SK-N-SH (cell line): ENCODE measurements at regions not wholly inside any gene's neighbourhood (a gene's known extent, or its start where the extent isn't known, plus 50 kb on each side); places are given as distances from the start of the nearest gene placed in this dataset.

Experiments used
- CTCF ChIA-PET: fragments of 300-600, 350-600 bp; formaldehyde crosslinking; extraction: SDS; loops from one replicate; lab custom pipeline; 2021; lab: Yijun Ruan, JAX
- POLR2A ChIA-PET: fragments of 350-600 bp; sonication (Branson Sonifier 250); formaldehyde crosslinking; extraction: SDS; loops from one replicate; lab custom pipeline; 2020; ENCODE audit warnings: antibody characterized with exemption, inconsistent platforms; lab: Yijun Ruan, JAX
- DNase-seq: peaks from one replicate; pipeline ENCODE4 v3.0.0; 2012
- H2AFZ ChIP-seq: fragments of 200-600 bp; sonication (generic); 2 replicates; pipeline ENCODE4 v1.8.1; 2016; ENCODE audit warnings: antibody characterized with exemption, mild to moderate bottlenecking, low read depth
- H3F3A ChIP-seq: fragments of 200-600 bp; sonication (generic); replicated peaks from 2 replicates; pipeline ENCODE3; 2016; ENCODE audit warnings: antibody characterized with exemption, mild to moderate bottlenecking; ENCODE audit not compliant: insufficient read depth
- H3K27ac ChIP-seq, 2 experiments: fragments of 200-500 bp in 1 of 2; fragments of 200-600 bp in 1 of 2; sonication (Bioruptor generic) in 1 of 2; sonication (generic), shearing (Covaris generic) in 1 of 2; 2 replicates each; pipeline versions ENCODE4 v1.5.1 to v1.6.1; 2014 to 2016; ENCODE audit warnings: low read depth in 2 of 2, inconsistent platforms in 1 of 2, low read length in 1 of 2, mild to moderate bottlenecking in 1 of 2, mixed read lengths in 1 of 2
- H3K27me3 ChIP-seq: fragments of 200-600 bp; sonication (generic), shearing (Covaris generic); 2 replicates; pipeline ENCODE4 v1.6.1; 2016; ENCODE audit warnings: mixed run types; ENCODE audit not compliant: insufficient read depth
- H3K36me3 ChIP-seq, 2 experiments: fragments of 200-500 bp in 1 of 2; fragments of 200-600 bp in 1 of 2; sonication (Bioruptor generic) in 1 of 2; sonication (generic) in 1 of 2; replicated peaks in 1 of 2; 2 replicates each; pipeline versions ENCODE3 to v1.5.1; 2014 to 2016; ENCODE audit warnings: low read length in 1 of 2, mild to moderate bottlenecking in 1 of 2; ENCODE audit not compliant: insufficient read depth in 2 of 2, control insufficient read depth in 1 of 2
- H3K4me1 ChIP-seq, 2 experiments: fragments of 200-500 bp in 1 of 2; fragments of 200-600 bp in 1 of 2; sonication (Bioruptor generic) in 1 of 2; sonication (generic), shearing (Covaris generic) in 1 of 2; 2 replicates each; pipeline versions ENCODE4 v1.5.1 to v1.6.1; 2014 to 2016; ENCODE audit warnings: low read depth in 1 of 2, low read length in 1 of 2, mixed run types in 1 of 2; ENCODE audit not compliant: insufficient read depth in 2 of 2, control insufficient read depth in 1 of 2
- H3K4me2 ChIP-seq: fragments of 200-600 bp; sonication (generic), shearing (Covaris generic); 2 replicates; pipeline ENCODE4 v1.6.1; 2017; ENCODE audit warnings: mixed run types
- H3K4me3 ChIP-seq, 2 experiments: fragments of 200-500 bp in 1 of 2; fragments of 200-600 bp in 1 of 2; sonication (Bioruptor generic) in 1 of 2; sonication (generic), shearing (Covaris generic) in 1 of 2; 2 replicates each; pipeline versions ENCODE4 v1.5.1 to v1.8.1; 2014 to 2016; ENCODE audit warnings: low read depth in 2 of 2, inconsistent platforms in 1 of 2, low read length in 1 of 2, mild to moderate bottlenecking in 1 of 2, mixed read lengths in 1 of 2, moderate library complexity in 1 of 2
- H3K79me2 ChIP-seq: fragments of 200-600 bp; sonication (generic); 2 replicates; pipeline ENCODE4 v1.8.1; 2017; ENCODE audit warnings: mild to moderate bottlenecking; ENCODE audit not compliant: insufficient read depth
- H3K9ac ChIP-seq: fragments of 200-600 bp; sonication (generic); 2 replicates; pipeline ENCODE4 v1.6.1; 2017; ENCODE audit warnings: mixed run types
- H3K9me2 ChIP-seq: fragments of 200-600 bp; sonication (generic); 2 replicates; pipeline ENCODE4 v1.6.1; 2017; ENCODE audit warnings: mixed run types
- H3K9me3 ChIP-seq: fragments of 200-600 bp; sonication (generic); 2 replicates; pipeline ENCODE4 v1.6.1; 2017; ENCODE audit warnings: mixed run types, mild to moderate bottlenecking, moderate library complexity
- H4K20me1 ChIP-seq: fragments of 200-600 bp; sonication (generic); 2 replicates; pipeline ENCODE4 v1.6.1; 2017; ENCODE audit warnings: mild to moderate bottlenecking, mixed run types; ENCODE audit not compliant: insufficient read depth
- CHD2 ChIP-seq: fragments of 150-350 bp; IDR thresholded peaks from 2 replicates; pipeline ENCODE4 v1.6.1; 2018; ENCODE audit warnings: low read length; ENCODE audit not compliant: partially characterized antibody
- ELF1 ChIP-seq: IDR thresholded peaks from 2 replicates; pipeline ENCODE4 v1.4.0; 2012
- FOXJ3 ChIP-seq: sonication (generic); formaldehyde crosslinking; IDR thresholded peaks from 2 replicates; pipeline ENCODE4 v1.5.1; 2020; ENCODE audit warnings: mild to moderate bottlenecking, missing genetic modification reagents
- GATA2 ChIP-seq: sonication (generic); formaldehyde crosslinking; IDR thresholded peaks from 2 replicates; pipeline ENCODE4 v1.5.0; 2020; ENCODE audit warnings: mild to moderate bottlenecking, missing genetic modification reagents
- IRF3 ChIP-seq: fragments of 150-350 bp; IDR thresholded peaks from 2 replicates; pipeline ENCODE4 v1.6.1; 2016; ENCODE audit warnings: mild to moderate bottlenecking, low read depth, low read length
- JUND ChIP-seq: IDR thresholded peaks from 2 replicates; pipeline ENCODE4 v1.4.0; 2012
- MEF2A ChIP-seq: IDR thresholded peaks from 2 replicates; pipeline ENCODE4 v1.4.0; 2012; ENCODE audit warnings: low read depth, borderline replicate concordance
- NRF1 ChIP-seq: IDR thresholded peaks from 2 replicates; pipeline ENCODE4 v1.6.1; 2012; ENCODE audit warnings: low read depth, mild to moderate bottlenecking, low read length
- POLR2AphosphoS5 ChIP-seq: IDR thresholded peaks from 2 replicates; pipeline ENCODE4 v1.6.1; 2012; ENCODE audit warnings: low read depth, low read length
- RCOR1 ChIP-seq: fragments of 150-350 bp; IDR thresholded peaks from 2 replicates; pipeline ENCODE4 v1.6.1; 2017; ENCODE audit warnings: antibody characterized with exemption, low read length
- SIN3A ChIP-seq: IDR thresholded peaks from 2 replicates; pipeline ENCODE4 v1.6.1; 2012; ENCODE audit warnings: low read depth, mild to moderate bottlenecking, low read length, moderate library complexity, borderline replicate concordance
- SMC3 ChIP-seq: IDR thresholded peaks from 2 replicates; pipeline ENCODE4 v1.6.1; 2012; ENCODE audit warnings: low read depth, low read length, improper control_type of control experiment
- TEAD4 ChIP-seq: IDR thresholded peaks from 2 replicates; pipeline ENCODE4 v1.4.0; 2012; ENCODE audit warnings: mild to moderate bottlenecking, borderline replicate concordance; ENCODE audit not compliant: insufficient read depth
- YY1 ChIP-seq: IDR thresholded peaks from 2 replicates; pipeline ENCODE4 v1.4.0; 2012; ENCODE audit warnings: low read depth, mild to moderate bottlenecking
- WGBS: methylation state at CpG from one replicate; pipeline ENCODE4 v1.1.6; 2017; ENCODE audit warnings: low lambda C conversion rate; 5-methylcytosine and 5-hydroxymethylcytosine counted together
- TF ChIP-seq, protein P1 (sequence below): IDR thresholded peaks from 2 replicates; pipeline ENCODE4 v1.4.0; 2012; ENCODE audit warnings: low read depth
- TF ChIP-seq, protein P2 (sequence below): fragments of 150-350 bp; IDR thresholded peaks from 2 replicates; pipeline ENCODE4 v1.6.1; 2017; ENCODE audit warnings: antibody characterized with exemption, low read length, low read depth, borderline replicate concordance

- TF ChIP-seq RCOR1 (no peak), IRF3 (no peak), SMC3 (no peak), JUND (no peak), FOXJ3 (CRISPR knock-in tag) (no peak), SIN3A (no peak), CHD2 (no peak), POLR2AphosphoS5 (no peak), NRF1 (no peak), GATA2 (CRISPR knock-in tag) (no peak), ELF1 (no peak), YY1 (no peak), MEF2A (no peak)
- TF ChIP-seq, protein P1, sequence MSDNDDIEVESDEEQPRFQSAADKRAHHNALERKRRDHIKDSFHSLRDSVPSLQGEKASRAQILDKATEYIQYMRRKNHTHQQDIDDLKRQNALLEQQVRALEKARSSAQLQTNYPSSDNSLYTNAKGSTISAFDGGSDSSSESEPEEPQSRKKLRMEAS: no peak
- TF ChIP-seq, protein P2, sequence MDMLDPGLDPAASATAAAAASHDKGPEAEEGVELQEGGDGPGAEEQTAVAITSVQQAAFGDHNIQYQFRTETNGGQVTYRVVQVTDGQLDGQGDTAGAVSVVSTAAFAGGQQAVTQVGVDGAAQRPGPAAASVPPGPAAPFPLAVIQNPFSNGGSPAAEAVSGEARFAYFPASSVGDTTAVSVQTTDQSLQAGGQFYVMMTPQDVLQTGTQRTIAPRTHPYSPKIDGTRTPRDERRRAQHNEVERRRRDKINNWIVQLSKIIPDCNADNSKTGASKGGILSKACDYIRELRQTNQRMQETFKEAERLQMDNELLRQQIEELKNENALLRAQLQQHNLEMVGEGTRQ: no peak
- H4K20me1 ChIP-seq: no peaks in the 10 kb centered on the region
- H3K9me3 ChIP-seq: no peaks in the 10 kb centered on the region
- H3K4me1 ChIP-seq: no peaks in the 10 kb centered on the region
- no peaks in the 10 kb centered on the region for H3K27me3 ChIP-seq
- H3K9ac ChIP-seq: no peak overlapping the region
- no peak overlapping the region for H3K27ac ChIP-seq
- no peak overlapping the region for H3K4me3 ChIP-seq
- ChIA-PET CTCF (no interaction called here), POLR2A (no interaction called here)
- H3K36me3 ChIP-seq: no peaks in the 10 kb centered on the region
- no peak for DNase-seq
- 43% methylated on average over 3 of the region's 4 CpGs for WGBS
- no peak overlapping the region for H2AFZ ChIP-seq
- H3K4me2 ChIP-seq: no peak overlapping the region
- H3F3A ChIP-seq: no peaks in the 10 kb centered on the region
- H3K79me2 ChIP-seq: no peaks in the 10 kb centered on the region
- no peaks in the 10 kb centered on the region for H3K9me2 ChIP-seq
Observed at GRCh38 chr15:25616471-25616870, 177.6 kb upstream of the UBE3A start.

GRCh38 chr15:25613134-25613533 is 174.3 kb upstream of the UBE3A start:
- Histone ChIP-seq H3K79me2 (no peaks in the 10 kb centered on the region), H3K36me3 (no peaks in the 10 kb centered on the region), H3F3A (no peaks in the 10 kb centered on the region), H3K27ac (no peak overlapping the region), H3K4me2 (no peak overlapping the region), H3K4me3 (no peak overlapping the region), H4K20me1 (no peaks in the 10 kb centered on the region), H3K9me2 (no peaks in the 10 kb centered on the region), H3K27me3 (no peaks in the 10 kb centered on the region), H2AFZ (no peak overlapping the region), H3K9me3 (no peaks in the 10 kb centered on the region), H3K4me1 (no peaks in the 10 kb centered on the region), H3K9ac (no peak overlapping the region)
- DNase-seq: no peak
- ChIA-PET POLR2A (no interaction called here), CTCF (no interaction called here)
- 51% methylated on average over 9 of the region's 9 CpGs for WGBS
- no peak for TF ChIP-seq TEAD4
